ENCODE measurements at regions not wholly inside any gene's neighbourhood (a gene's known extent, or its start where the extent isn't known, plus 50 kb on each side); places are given as distances from the start of the nearest gene placed in this dataset.

GRCh38 chr2:236863729-236864126, 222.0 kb upstream of the COPS8 start (continued):
- TF ChIP-seq HDAC3 (IDR thresholded peaks at IDR 0.05; ENCODE audit: borderline replicate concordance, partially characterized antibody): no peak

- H4K20me1 ChIP-seq (replicated peaks; ENCODE audit: control insufficient read depth, insufficient read depth, low read length): no peaks in the 10 kb centered on the region
- no peaks in the 10 kb centered on the region for H3K9me1 ChIP-seq (ENCODE audit: control insufficient read depth, insufficient read depth, low read length)
- TF ChIP-seq KHSRP (IDR thresholded peaks at IDR 0.05) (no peak), ETV5 (CRISPR knock-in tag; IDR thresholded peaks at IDR 0.05; ENCODE audit: low read depth) (no peak), BMI1 (IDR thresholded peaks at IDR 0.05; ENCODE audit: low read length) (no peak), HOXB6 (CRISPR knock-in tag; IDR thresholded peaks at IDR 0.05; ENCODE audit: borderline replicate concordance) (no peak), ZNF197 (CRISPR knock-in tag; IDR thresholded peaks at IDR 0.05; ENCODE audit: low read depth) (no peak), FOXP1 (CRISPR knock-in tag; IDR thresholded peaks at IDR 0.05) (no peak), SMARCA4 (IDR thresholded peaks at IDR 0.05) (no peak), STAT5B (CRISPR knock-in tag; IDR thresholded peaks at IDR 0.05) (no peak)
- BruUV-seq (replicated peaks): no TSS peak
- H3K27ac ChIP-seq (ENCODE audit: extremely low read depth, low read depth, low read length): no peak overlapping the region
- no peaks in the 10 kb centered on the region for H3K36me3 ChIP-seq (ENCODE audit: control insufficient read depth, insufficient read depth, low read length)
- 0% methylated on average over 2 of the region's 2 CpGs for WGBS (ENCODE audit: insufficient coverage, low coverage, missing lambda C conversion rate)
- ChIA-PET CTCF (ENCODE audit: low intra/inter-chr PET ratio) (no interaction called here), POLR2A (no interaction called here)
- FAIRE-seq (no peak), DNase-seq (ENCODE audit: extremely low read depth in 1 of 4, low spot score in 3 of 4) (no peak), ATAC-seq (no peak)
- H3K9ac ChIP-seq (ENCODE audit: insufficient read depth in 1 of 2, low read depth in 2 of 2, low read length in 2 of 2): no peak overlapping the region
- intact Hi-C loops (cut with micrococcal nuclease) (no loop called here), in situ Hi-C loops (cut with MboI) (no loop called here)
- no peaks in the 10 kb centered on the region for H3K4me1 ChIP-seq (replicated peaks in 1 of 2; ENCODE audit: control insufficient read depth in 2 of 2, insufficient read depth in 2 of 2, low read length in 2 of 2)
- no peaks in the 10 kb centered on the region for H3K27me3 ChIP-seq (ENCODE audit: control insufficient read depth in 2 of 2, insufficient read depth in 2 of 2, low read length in 2 of 2)
- no peak overlapping the region for H3K4me2 ChIP-seq (ENCODE audit: insufficient read depth, low read length)
- H3K79me2 ChIP-seq (ENCODE audit: control insufficient read depth, insufficient read depth, low read length): no peaks in the 10 kb centered on the region
- no peak overlapping the region for H2AFZ ChIP-seq (ENCODE audit: low read depth, low read length)
- H3K4me3 ChIP-seq: no peak overlapping the region
- no peaks in the 10 kb centered on the region for H3K9me3 ChIP-seq (replicated peaks; ENCODE audit: control insufficient read depth, insufficient read depth, low read depth, low read length)
Observed at GRCh38 chr2:236865052-236865451, 220.6 kb upstream of the COPS8 start.

All from K562 (cell line).